A673 (cell line): ENCODE measurements at regions not wholly inside any gene's neighbourhood (a gene's known extent, or its start where the extent isn't known, plus 50 kb on each side); places are given as distances from the start of the nearest gene placed in this dataset.

ENCODE experiments used
- BruUV-seq: library from RNA; stranded (reverse); fragments of 400-500 nt; replicated peaks from 2 replicates; lab custom pipeline; 2021; lab: Mats Ljungman, UMichigan
- CTCF ChIA-PET: fragments of 300-600 bp; sonication (Branson Sonifier 250); formaldehyde crosslinking; loops from one replicate; lab custom pipeline; 2022; ENCODE audit warnings: antibody characterized with exemption; lab: Charles Lee
- POLR2A ChIA-PET: fragments of 300-600 bp; sonication (Branson Sonifier 250); formaldehyde crosslinking; loops from one replicate; lab custom pipeline; 2022; ENCODE audit warnings: antibody characterized with exemption; ENCODE audit not compliant: low non-redundant PET; lab: Charles Lee
- DNase-seq: peaks from one replicate; pipeline ENCODE4 v3.0.0-alpha.2; 2015; ENCODE audit warnings: low spot score
- H3K27ac ChIP-seq: fragments of 200-600 bp; sonication (generic); 2 replicates; pipeline ENCODE4 v1.5.1; 2016; ENCODE audit warnings: mixed run types, low read depth, mild to moderate bottlenecking, mixed read lengths, antibody characterized with exemption, low read length; ENCODE audit not compliant: poor library complexity, severe bottlenecking
- H3K27me3 ChIP-seq: fragments of 200-600 bp; sonication (generic); replicated peaks from 2 replicates; pipeline ENCODE4 v1.6.1; 2017; ENCODE audit warnings: mixed run types, low read depth, mild to moderate bottlenecking, mixed read lengths, antibody characterized with exemption, low read length; ENCODE audit not compliant: insufficient read depth, poor library complexity
- H3K36me3 ChIP-seq: fragments of 200-600 bp; sonication (generic); 2 replicates; pipeline ENCODE4 v1.6.1; 2016; ENCODE audit warnings: mixed run types, mild to moderate bottlenecking, mixed read lengths, antibody characterized with exemption, low read length; ENCODE audit not compliant: insufficient read depth, poor library complexity, severe bottlenecking
- H3K4me1 ChIP-seq: fragments of 200-600 bp; sonication (generic); 2 replicates; pipeline ENCODE4 v1.6.1; 2017; ENCODE audit warnings: mixed run types, mild to moderate bottlenecking, mixed read lengths, antibody characterized with exemption, low read length; ENCODE audit not compliant: insufficient read depth, poor library complexity, severe bottlenecking
- H3K4me3 ChIP-seq: fragments of 200-600 bp; sonication (generic); 2 replicates; pipeline ENCODE4 v1.5.1; 2016; ENCODE audit warnings: low read depth, mixed run types, mild to moderate bottlenecking, mixed read lengths, low read length; ENCODE audit not compliant: poor library complexity, severe bottlenecking
- H3K9me3 ChIP-seq: fragments of 200-600 bp; sonication (generic); 2 replicates; pipeline ENCODE4 v1.6.1; 2016; ENCODE audit warnings: mixed run types, low read depth, mild to moderate bottlenecking, mixed read lengths, antibody characterized with exemption, low read length; ENCODE audit not compliant: poor library complexity, severe bottlenecking
- CTCF ChIP-seq: fragments of 300-800, 200-600 bp; sonication (generic); conservative IDR thresholded peaks from 2 replicates; pipeline ENCODE4 v1.5.1; 2017; ENCODE audit warnings: low read depth, mild to moderate bottlenecking, antibody characterized with exemption, low read length, moderate library complexity, mixed read lengths
- EZH2 ChIP-seq: fragments of 200-600 bp; sonication (generic); IDR thresholded peaks from 2 replicates; pipeline ENCODE4 v1.6.1; 2017; ENCODE audit warnings: borderline replicate concordance, low read depth, mild to moderate bottlenecking, mixed read lengths, antibody characterized with exemption, low read length; ENCODE audit not compliant: poor library complexity, severe bottlenecking
- intact Hi-C: fragments of 100-400 bp; cut with micrococcal nuclease; formaldehyde crosslinking; loops from one replicate; pipeline ENCODE4 v1.10.0; 2022; ENCODE audit not compliant: unreplicated experiment

- Histone ChIP-seq H3K36me3 (no peaks in the 10 kb centered on the region), H3K9me3 (no peaks in the 10 kb centered on the region), H3K27me3 (no peaks in the 10 kb centered on the region), H3K4me1 (no peaks in the 10 kb centered on the region), H3K27ac (no peak overlapping the region), H3K4me3 (no peak overlapping the region)
- POLR2A ChIA-PET = no interaction called here
- intact Hi-C loops = no loop called here
- CTCF ChIA-PET = interaction anchor here (0.6 kb wide), 1 partner anchor 17 kb away, joined by 3 read pairs; no protein-coding TSS in a partner anchor
- DNase-seq = no peak
- no peak for TF ChIP-seq EZH2
- TF ChIP-seq CTCF = no peak
- no TSS peak for BruUV-seq
These were observed 390.3 kb upstream of the CELF2 start for GRCh38 chr10:10627414-10627813.

DNA sequence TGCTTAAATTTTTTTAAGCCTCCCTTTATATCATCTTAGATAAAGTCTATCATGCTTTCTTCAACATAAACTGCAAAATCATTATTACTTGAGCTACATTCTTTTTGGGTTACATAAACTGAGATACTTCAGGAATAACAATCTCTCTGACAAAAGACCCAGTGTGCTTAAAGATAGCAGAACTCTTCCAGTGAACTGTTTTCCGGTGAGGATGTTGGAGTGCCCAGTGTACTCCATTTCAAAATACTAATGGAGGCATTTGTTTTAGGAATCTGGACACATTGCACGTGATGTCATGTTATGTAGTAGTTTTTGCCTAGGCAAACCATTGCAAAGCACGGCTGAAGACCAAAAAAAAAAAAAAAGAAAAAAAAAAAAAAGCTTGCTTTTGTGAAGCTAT is 388.2 kb upstream of the CELF2 start:
- Histone ChIP-seq H3K9me3 (no peaks in the 10 kb centered on the region), H3K4me3 (no peak overlapping the region), H3K27ac (no peak overlapping the region), H3K27me3 (no peaks in the 10 kb centered on the region), H3K36me3 (no peaks in the 10 kb centered on the region), H3K4me1 (no peaks in the 10 kb centered on the region)
- DNase-seq = no peak
- ChIA-PET POLR2A (no interaction called here), CTCF (no interaction called here)
- BruUV-seq = no TSS peak
- TF ChIP-seq CTCF (no peak), EZH2 (no peak)
- intact Hi-C loops = no loop called here

DNA sequence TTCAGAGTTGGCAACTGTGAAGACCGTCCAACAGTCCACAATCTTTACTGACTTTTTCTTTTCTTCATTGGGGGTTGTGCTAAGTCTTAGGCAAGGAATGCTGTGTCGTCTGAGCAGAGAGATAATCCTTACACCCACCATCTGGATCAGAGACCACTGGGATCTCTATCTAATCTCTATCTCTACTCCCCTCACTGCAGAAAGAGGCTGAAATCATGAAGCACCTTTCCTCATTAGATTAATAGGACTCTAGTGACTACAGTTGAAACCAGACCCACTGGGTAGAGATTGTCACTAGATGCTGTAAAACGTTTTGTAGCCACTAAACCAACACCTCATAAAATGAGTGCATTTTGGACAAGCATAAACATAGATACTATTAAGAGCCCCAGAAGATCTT is 387.4 kb upstream of the CELF2 start:
- no TSS peak for BruUV-seq
- CTCF ChIA-PET = no interaction called here
- POLR2A ChIA-PET = no interaction called here

More for the DNA sequence above, 387.4 kb upstream of the CELF2 start:
- intact Hi-C loops = no loop called here
- H3K4me3 ChIP-seq = no peak overlapping the region
- no peak for TF ChIP-seq CTCF
- no peak for TF ChIP-seq EZH2
- no peaks in the 10 kb centered on the region for H3K9me3 ChIP-seq
- no peaks in the 10 kb centered on the region for H3K4me1 ChIP-seq
- H3K27ac ChIP-seq = no peak overlapping the region
- H3K36me3 ChIP-seq = no peaks in the 10 kb centered on the region
- H3K27me3 ChIP-seq = no peaks in the 10 kb centered on the region
- no peak for DNase-seq
